Activated CD4-positive, alpha-beta memory T cell treated with anti-CD3 and anti-CD28 coated beads for 36 hours (primary cell): ENCODE measurements at regions not wholly inside any gene's neighbourhood (a gene's known extent, or its start where the extent isn't known, plus 50 kb on each side); places are given as distances from the start of the nearest gene placed in this dataset.
"Not testable (repeated sequence)": the region's sequence is repeated elsewhere in the genome, so short reads cannot be mapped to it uniquely, and the experiment has no call there.

Experiments
- CTCF ChIA-PET: fragments of 350-600 bp; sonication (Branson Sonifier 250); formaldehyde crosslinking; loops from one replicate; lab custom pipeline; 2021; ENCODE audit warnings: antibody characterized with exemption, inconsistent platforms; lab: Charles Lee
- POLR2A ChIA-PET: fragments of 350-600 bp; sonication (Branson Sonifier 250); formaldehyde crosslinking; loops from one replicate; lab custom pipeline; 2021; ENCODE audit warnings: antibody characterized with exemption; lab: Charles Lee
- DNase-seq: peaks from one replicate; pipeline ENCODE4 v3.0.0-alpha.2; 2020
- H3K27ac Mint-ChIP-seq: one replicate; pipeline ENCODE4 v1.8.0; 2021; ENCODE audit warnings: mixed read lengths
- H3K27me3 Mint-ChIP-seq: one replicate; pipeline ENCODE4 v1.8.0; 2021; ENCODE audit warnings: mixed read lengths
- H3K36me3 Mint-ChIP-seq: one replicate; pipeline ENCODE4 v1.8.0; 2021; ENCODE audit warnings: mixed read lengths
- H3K4me1 Mint-ChIP-seq: one replicate; pipeline ENCODE4 v1.8.0; 2021; ENCODE audit warnings: low read depth, mixed read lengths
- H3K4me3 Mint-ChIP-seq: one replicate; pipeline ENCODE4 v1.8.0; 2021; ENCODE audit warnings: mild to moderate bottlenecking, mixed read lengths
- H3K9me3 Mint-ChIP-seq: one replicate; pipeline ENCODE4 v1.8.0; 2021; ENCODE audit warnings: mixed read lengths
- intact Hi-C: fragments of 100-400 bp; cut with micrococcal nuclease; formaldehyde crosslinking; loops from one replicate; pipeline ENCODE4 v1.15.1; 2023

DNA sequence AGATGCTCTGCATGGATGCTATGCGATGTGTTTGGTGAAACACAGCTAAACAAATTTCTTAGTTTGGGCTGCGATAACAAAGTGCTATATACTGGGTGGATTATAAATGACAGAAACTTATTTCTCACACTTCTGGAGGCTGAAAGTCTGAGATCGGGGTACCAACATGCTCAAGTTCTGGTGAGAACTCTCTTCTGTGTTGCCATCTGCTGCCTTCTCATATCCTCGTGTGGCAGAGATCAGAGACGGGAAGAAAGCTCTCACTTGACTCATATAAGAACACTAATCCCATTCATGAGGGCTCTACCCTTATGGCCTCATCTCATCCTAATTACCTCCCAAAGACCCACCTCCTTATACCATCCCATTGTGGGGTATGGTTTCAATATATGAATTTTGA, 162.0 kb upstream of the DTNBP1 start:
- no peaks in the 10 kb centered on the region for H3K36me3 Mint-ChIP-seq
- H3K4me1 Mint-ChIP-seq = no peaks in the 10 kb centered on the region
- ChIA-PET CTCF (no interaction called here), POLR2A (no interaction called here)
- peaks cover 26% of the 10 kb centered on the region for H3K27me3 Mint-ChIP-seq
- intact Hi-C loops = no loop called here
- no peak overlapping the region for H3K4me3 Mint-ChIP-seq
- H3K27ac Mint-ChIP-seq = no peak overlapping the region
- H3K9me3 Mint-ChIP-seq = no peaks in the 10 kb centered on the region
- no peak for DNase-seq

DNA sequence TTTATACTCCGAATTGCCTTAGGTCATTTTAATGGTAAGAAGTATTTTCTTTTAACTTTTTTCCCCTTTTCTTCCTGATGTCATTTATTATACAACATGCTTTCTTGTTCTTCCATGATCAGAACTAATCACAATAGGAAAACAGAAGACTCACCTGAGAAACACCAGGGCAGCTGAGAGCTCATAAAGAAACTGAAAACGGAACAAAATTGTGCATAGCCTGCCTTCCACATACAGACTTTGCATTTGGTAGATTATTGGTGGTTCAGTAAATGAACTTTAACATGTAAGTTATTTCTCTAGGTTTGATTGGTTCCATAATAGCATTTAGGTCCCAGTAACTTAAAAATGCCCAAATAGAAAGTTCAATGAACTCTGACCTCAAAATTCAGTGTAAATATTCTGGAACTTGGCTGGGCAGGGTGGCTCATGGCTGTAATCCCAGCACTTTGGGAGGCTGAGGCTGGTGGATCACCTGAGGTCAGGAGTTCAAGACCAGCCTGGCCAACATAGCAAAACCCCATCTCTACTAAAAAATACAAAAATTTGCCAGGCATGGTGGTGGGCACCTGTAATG, 161.1 kb upstream of the DTNBP1 start:
- no peak overlapping the region for H3K27ac Mint-ChIP-seq
- no peaks in the 10 kb centered on the region for H3K36me3 Mint-ChIP-seq
- intact Hi-C loops = no loop called here
- ChIA-PET POLR2A (no interaction called here), CTCF (no interaction called here)
- peaks cover 3% of the 10 kb centered on the region for H3K4me1 Mint-ChIP-seq
- H3K27me3 Mint-ChIP-seq = peaks cover 26% of the 10 kb centered on the region
- no peak for DNase-seq
- H3K4me3 Mint-ChIP-seq = no peak overlapping the region
- no peaks in the 10 kb centered on the region for H3K9me3 Mint-ChIP-seq

DNA sequence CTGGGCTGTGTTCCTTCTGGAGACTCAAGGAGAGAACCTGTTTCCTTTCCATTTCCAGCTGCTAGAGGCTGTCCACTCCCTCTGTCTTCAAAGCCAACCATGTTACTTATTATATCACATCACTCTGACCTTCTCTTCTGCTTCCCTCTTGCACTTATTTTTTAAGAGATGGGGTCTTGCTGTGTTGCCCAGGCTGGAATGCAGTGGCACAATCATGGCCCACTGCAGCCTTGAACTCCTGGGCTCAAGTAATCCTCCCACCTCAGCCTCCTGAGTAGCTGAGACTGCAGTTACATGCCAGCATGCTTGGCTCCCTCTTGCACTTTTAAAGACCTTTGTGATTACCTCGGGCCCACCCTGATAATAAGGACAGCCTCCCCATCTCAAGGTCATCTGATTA, 160.0 kb upstream of the DTNBP1 start:
- Mint-ChIP-seq H3K27ac (no peak overlapping the region), H3K4me1 (peaks cover 5% of the 10 kb centered on the region), H3K27me3 (peaks cover 26% of the 10 kb centered on the region), H3K36me3 (no peaks in the 10 kb centered on the region), H3K4me3 (no peak overlapping the region), H3K9me3 (no peaks in the 10 kb centered on the region)
- DNase-seq = no peak
- ChIA-PET POLR2A (no interaction called here), CTCF (no interaction called here)
- intact Hi-C loops = no loop called here

DNA sequence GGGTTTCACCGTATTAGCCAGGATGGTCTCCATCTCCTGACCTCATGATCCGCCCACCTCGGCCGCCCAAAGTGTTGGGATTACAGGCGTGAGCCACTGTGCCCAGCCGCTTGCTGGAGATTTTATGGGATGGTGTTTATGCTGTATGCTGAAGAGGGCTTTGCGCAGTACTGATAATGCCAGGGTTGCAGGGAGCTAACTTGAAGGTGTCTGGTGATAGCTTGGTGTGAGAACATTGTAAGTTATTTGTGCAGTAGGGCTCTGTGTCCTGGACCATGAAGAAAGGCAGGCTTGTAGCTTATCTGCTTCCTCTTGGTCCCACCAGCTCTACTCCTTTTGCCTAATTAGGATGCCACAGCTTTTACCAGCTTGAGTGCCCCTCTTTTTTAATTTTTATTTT, 157.0 kb upstream of the DTNBP1 start:
- Mint-ChIP-seq H3K9me3 (no peaks in the 10 kb centered on the region), H3K36me3 (no peaks in the 10 kb centered on the region), H3K4me3 (no peak overlapping the region), H3K4me1 (peaks cover 5% of the 10 kb centered on the region), H3K27ac (no peak overlapping the region), H3K27me3 (peaks cover 20% of the 10 kb centered on the region)
- POLR2A ChIA-PET = no interaction called here
- CTCF ChIA-PET = interaction anchor here (1.3 kb wide), 1 partner anchor 363 kb away, joined by 3 read pairs; no protein-coding TSS in a partner anchor
- DNase-seq = no peak
- intact Hi-C loops = no loop called here

DNA sequence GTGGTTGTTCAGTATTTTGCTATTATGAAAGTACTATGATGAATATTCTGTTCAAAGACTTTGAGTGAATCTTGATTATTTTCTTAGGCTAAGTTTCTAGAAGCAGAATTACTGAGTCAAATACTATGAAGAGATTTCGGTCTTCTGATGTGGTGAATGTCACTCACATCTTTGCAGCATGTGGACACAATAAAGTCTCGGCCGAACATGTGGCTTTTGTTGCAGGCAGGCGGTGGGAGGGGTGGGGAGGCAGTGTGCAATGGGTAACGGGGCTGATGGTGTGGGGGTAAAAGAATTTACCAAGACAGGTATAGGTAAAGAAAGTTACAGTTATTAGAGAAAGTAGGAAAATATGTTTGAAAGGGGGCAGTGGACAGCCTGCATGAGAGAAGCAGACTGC, 156.4 kb upstream of the DTNBP1 start:
- intact Hi-C loops = no loop called here
- Mint-ChIP-seq H3K4me1 (peaks cover 5% of the 10 kb centered on the region), H3K9me3 (no peaks in the 10 kb centered on the region), H3K27ac (no peak overlapping the region), H3K36me3 (no peaks in the 10 kb centered on the region), H3K4me3 (no peak overlapping the region), H3K27me3 (peaks cover 20% of the 10 kb centered on the region)
- POLR2A ChIA-PET = no interaction called here
- CTCF ChIA-PET = no interaction called here
- no peak for DNase-seq

DNA sequence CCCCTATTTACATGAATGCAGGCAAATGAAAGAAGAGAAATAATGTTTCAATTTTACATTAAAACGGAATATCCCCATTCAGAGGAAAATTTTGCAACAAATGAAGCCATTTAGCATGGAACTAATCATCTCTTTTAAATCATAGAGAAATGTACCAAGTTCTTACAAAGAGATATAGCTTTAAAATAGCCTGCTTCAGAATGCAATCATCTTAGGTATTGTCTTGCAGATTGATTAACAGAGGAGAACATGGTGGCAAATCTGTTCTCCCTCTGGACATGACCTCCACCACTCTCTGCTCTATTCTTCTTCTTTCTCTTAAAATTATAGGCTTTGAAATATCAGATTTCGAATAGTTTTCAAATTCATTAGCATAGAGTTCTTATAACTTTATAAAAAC, 155.7 kb upstream of the DTNBP1 start:
- DNase-seq = no peak
- Mint-ChIP-seq H3K27ac (no peak overlapping the region), H3K9me3 (no peaks in the 10 kb centered on the region), H3K4me3 (no peak overlapping the region), H3K27me3 (peaks cover 21% of the 10 kb centered on the region), H3K4me1 (peaks cover 5% of the 10 kb centered on the region), H3K36me3 (no peaks in the 10 kb centered on the region)
- CTCF ChIA-PET = no interaction called here
- POLR2A ChIA-PET = no interaction called here
- intact Hi-C loops = no loop called here

DNA sequence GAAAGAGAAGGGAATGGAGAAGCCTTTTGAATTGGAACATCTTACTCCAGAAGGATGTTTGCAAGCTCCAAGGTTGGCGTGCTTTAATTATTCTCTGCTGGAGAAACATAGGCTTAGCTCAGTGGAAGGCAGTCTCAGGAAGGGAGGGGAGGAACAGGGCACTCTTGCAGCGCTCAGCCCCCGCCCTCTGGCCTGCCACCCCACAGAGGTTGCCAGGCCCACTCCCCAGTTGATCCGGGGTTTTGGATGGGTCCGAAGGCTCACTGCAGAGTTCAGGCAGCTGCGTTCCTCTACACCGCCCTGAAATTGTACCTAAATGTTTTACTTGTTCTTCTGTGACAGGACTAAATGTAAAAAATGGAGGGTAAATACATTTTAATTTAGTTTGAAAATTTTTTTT, 155.2 kb upstream of the DTNBP1 start:
- H3K27ac Mint-ChIP-seq = no peak overlapping the region
- H3K36me3 Mint-ChIP-seq = no peaks in the 10 kb centered on the region
- POLR2A ChIA-PET = no interaction called here
- no peak for DNase-seq
- peaks cover 5% of the 10 kb centered on the region for H3K4me1 Mint-ChIP-seq
- CTCF ChIA-PET = no interaction called here
- peaks cover 20% of the 10 kb centered on the region for H3K27me3 Mint-ChIP-seq
- no peak overlapping the region for H3K4me3 Mint-ChIP-seq
- intact Hi-C loops = no loop called here
- H3K9me3 Mint-ChIP-seq = no peaks in the 10 kb centered on the region

DNA sequence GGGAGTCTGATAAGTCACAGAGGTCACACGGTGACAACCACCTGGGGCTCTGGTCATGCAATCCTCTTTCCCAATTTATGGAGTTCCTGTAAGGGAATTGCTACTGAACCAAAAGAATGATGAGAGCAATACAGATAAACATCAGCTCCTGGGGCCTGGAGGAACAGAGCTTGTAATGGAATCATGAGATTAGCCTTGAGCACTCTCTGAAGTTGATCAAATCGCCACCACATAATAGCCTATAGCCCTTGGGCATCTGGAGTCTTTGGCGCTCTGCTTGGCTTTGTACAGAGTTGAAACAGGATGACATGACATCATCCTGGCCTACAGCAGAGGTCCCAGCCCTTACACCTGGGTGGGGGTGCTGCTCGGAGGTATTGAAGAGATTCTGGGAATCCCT, 154.3 kb upstream of the DTNBP1 start:
- no peak for DNase-seq
- Mint-ChIP-seq H3K27me3 (peaks cover 24% of the 10 kb centered on the region), H3K9me3 (no peaks in the 10 kb centered on the region), H3K4me1 (peaks cover 5% of the 10 kb centered on the region), H3K36me3 (no peaks in the 10 kb centered on the region), H3K27ac (no peak overlapping the region), H3K4me3 (no peak overlapping the region)
- CTCF ChIA-PET = no interaction called here
- intact Hi-C loops = no loop called here
- POLR2A ChIA-PET = no interaction called here

DNA sequence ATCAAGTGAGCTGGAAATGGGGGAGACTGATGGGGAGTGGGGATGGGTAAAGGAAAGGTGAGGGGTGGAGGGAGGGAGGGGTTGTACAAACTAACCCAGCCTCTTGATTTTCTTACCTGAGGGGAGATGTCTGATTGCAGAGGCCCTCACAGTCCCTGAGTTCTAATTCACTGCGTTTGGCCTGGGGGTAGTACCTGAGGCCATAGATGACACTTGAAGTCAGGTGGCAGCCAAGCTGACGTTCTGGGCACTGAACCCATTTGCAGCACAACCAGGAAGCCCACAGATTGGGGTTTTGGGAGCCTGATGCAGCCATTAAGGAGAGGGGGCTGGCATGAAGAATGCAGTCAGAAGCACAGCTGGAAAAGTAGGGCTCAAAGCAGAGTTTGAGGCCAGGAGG, 153.8 kb upstream of the DTNBP1 start:
- Mint-ChIP-seq H3K27ac (no peak overlapping the region), H3K27me3 (peaks cover 20% of the 10 kb centered on the region), H3K4me1 (peaks cover 5% of the 10 kb centered on the region), H3K4me3 (no peak overlapping the region), H3K9me3 (no peaks in the 10 kb centered on the region), H3K36me3 (no peaks in the 10 kb centered on the region)
- intact Hi-C loops = no loop called here
- CTCF ChIA-PET = no interaction called here
- POLR2A ChIA-PET = no interaction called here
- DNase-seq = no peak

DNA sequence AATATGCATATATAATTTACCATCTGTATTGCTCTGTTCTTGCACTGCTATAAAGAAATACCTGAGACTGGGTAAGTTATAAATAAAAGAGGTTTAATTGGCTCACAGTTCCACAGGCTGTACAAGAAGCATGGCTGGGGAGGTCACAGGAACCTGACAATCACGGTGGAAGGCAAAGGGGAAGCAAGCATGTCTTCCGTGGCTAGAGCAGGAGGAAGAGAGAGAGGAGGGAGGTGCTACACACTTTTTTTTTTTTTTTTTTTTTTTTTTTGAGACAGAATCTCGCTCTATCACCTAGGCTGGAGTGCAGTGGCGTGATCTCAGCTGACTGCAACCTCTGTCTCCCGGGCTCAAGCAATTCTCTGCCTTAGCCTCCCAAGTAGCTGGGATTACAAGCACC, 150.9 kb upstream of the DTNBP1 start:
- POLR2A ChIA-PET, H3K4me1 Mint-ChIP-seq, intact Hi-C loops, H3K4me3 Mint-ChIP-seq, DNase-seq, H3K9me3 Mint-ChIP-seq, H3K36me3 Mint-ChIP-seq, H3K27ac Mint-ChIP-seq: not testable (repeated sequence)
- CTCF ChIA-PET = interaction anchor here (1.0 kb wide), 1 partner anchor 122 kb away, joined by 4 read pairs; no protein-coding TSS in a partner anchor
- peaks cover 19% of the 10 kb centered on the region for H3K27me3 Mint-ChIP-seq

DNA sequence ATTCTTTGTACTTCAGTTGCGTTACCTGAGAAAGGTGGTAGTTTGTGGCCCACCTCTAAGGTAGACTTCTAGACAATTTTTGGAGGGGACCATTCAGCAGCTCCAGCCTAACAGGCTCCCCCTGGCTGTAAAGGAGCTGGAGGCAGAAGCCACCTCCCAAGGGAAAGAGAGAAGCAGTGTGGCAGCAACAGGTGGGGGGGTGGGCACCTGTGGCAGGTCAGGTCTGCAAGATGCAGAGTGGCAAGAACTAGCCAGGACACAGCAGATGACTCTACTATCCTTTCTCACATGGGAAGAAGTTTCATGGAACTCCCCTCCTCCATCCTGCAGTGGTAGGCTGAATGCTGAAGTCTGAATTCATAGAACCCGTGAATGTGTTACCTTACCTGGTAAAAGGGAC, 148.3 kb upstream of the DTNBP1 start:
- intact Hi-C loops = no loop called here
- ChIA-PET CTCF (interaction anchor here (0.6 to 1.7 kb wide), 4 partner anchors 120 to 395 kb away, joined by 3 to 4 read pairs (median 4); no protein-coding TSS in a partner anchor), POLR2A (no interaction called here)
- H3K4me1 Mint-ChIP-seq = peaks cover 3% of the 10 kb centered on the region
- no peaks in the 10 kb centered on the region for H3K9me3 Mint-ChIP-seq
- H3K36me3 Mint-ChIP-seq = no peaks in the 10 kb centered on the region
- no peak overlapping the region for H3K4me3 Mint-ChIP-seq
- DNase-seq = no peak
- no peak overlapping the region for H3K27ac Mint-ChIP-seq
- peaks cover 17% of the 10 kb centered on the region for H3K27me3 Mint-ChIP-seq

DNA sequence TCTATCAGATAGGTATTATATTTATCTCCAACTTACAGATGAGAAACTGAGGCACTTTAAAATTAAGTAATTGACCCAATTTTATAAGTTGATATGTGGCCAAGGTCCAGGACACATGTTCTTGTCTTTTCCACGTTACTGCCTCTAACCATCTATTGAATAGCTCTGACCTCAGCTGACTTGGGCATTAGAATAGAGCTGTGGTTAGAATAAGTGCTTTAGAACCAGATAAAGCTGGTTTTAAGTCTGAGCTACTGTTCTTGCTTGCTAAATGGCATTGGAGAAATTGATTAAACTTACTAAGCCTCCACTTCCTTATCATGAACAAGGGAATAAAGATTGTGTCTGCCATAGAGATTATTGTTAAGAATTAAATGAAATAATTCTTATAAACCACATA, 147.8 kb upstream of the DTNBP1 start:
- no peak overlapping the region for H3K27ac Mint-ChIP-seq

DNA sequence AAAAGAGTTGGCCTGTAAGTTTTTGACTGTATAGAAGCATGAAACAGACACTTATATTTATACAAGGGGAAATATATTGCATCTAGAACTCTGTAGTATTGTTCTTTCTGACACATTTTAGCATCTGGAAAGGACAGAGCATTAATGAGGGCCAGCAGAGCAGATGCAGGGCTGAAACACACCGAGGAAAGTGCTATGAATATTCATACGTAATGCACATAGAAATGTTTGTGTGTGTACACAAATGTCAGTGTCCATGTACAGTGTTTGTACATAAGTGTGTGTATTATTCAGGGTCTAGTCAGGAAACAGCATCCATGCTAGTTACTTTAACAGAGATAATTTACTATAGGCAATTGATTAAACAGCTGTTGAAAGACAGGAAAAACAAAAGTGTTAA, 146.5 kb upstream of the DTNBP1 start:
- ChIA-PET CTCF (interaction anchor here (1.7 kb wide), 1 partner anchor 118 kb away, joined by 4 read pairs; no protein-coding TSS in a partner anchor), POLR2A (no interaction called here)
- Mint-ChIP-seq H3K9me3 (no peaks in the 10 kb centered on the region), H3K27me3 (peaks cover 14% of the 10 kb centered on the region), H3K4me3 (no peak overlapping the region), H3K27ac (no peak overlapping the region), H3K36me3 (no peaks in the 10 kb centered on the region), H3K4me1 (peaks cover 3% of the 10 kb centered on the region)
- DNase-seq = no peak
- intact Hi-C loops = no loop called here

More for the DNA sequence above, 147.8 kb upstream of the DTNBP1 start:
- intact Hi-C loops = no loop called here
- Mint-ChIP-seq H3K4me3 (no peak overlapping the region), H3K36me3 (no peaks in the 10 kb centered on the region), H3K9me3 (no peaks in the 10 kb centered on the region), H3K27me3 (peaks cover 17% of the 10 kb centered on the region), H3K4me1 (peaks cover 3% of the 10 kb centered on the region)
- ChIA-PET POLR2A (no interaction called here), CTCF (interaction anchor here (0.6 to 1.7 kb wide), 4 partner anchors 119 to 395 kb away, joined by 3 to 4 read pairs (median 4); no protein-coding TSS in a partner anchor)
- DNase-seq = no peak
